H9 (cell line): ENCODE measurements at regions not wholly inside any gene's neighbourhood (a gene's known extent, or its start where the extent isn't known, plus 50 kb on each side); places are given as distances from the start of the nearest gene placed in this dataset.

Source experiments
- DNase-seq: peaks from one replicate; pipeline ENCODE4 v3.0.0-alpha.2; 2017
- H2AFZ ChIP-seq: one replicate; pipeline ENCODE4 v1.6.1; 2013; ENCODE audit warnings: mild to moderate bottlenecking, low read length, control low read depth, moderate library complexity
- H2AK5ac ChIP-seq: 2 replicates; pipeline ENCODE4 v1.6.1; 2013; ENCODE audit warnings: low read length, control low read depth, mixed read lengths; ENCODE audit not compliant: insufficient read length
- H2BK120ac ChIP-seq: one replicate; pipeline ENCODE4 v1.6.1; 2013; ENCODE audit warnings: low read depth, mild to moderate bottlenecking, low read length, control low read depth, inconsistent platforms; ENCODE audit not compliant: poor library complexity, severe bottlenecking
- H2BK12ac ChIP-seq: 2 replicates; pipeline ENCODE4 v1.6.1; 2013; ENCODE audit warnings: low read length, control low read depth, mixed read lengths, low read depth; ENCODE audit not compliant: insufficient read length
- H2BK15ac ChIP-seq: 2 replicates; pipeline ENCODE4 v1.6.1; 2013; ENCODE audit warnings: low read depth, low read length, control low read depth
- H2BK20ac ChIP-seq: one replicate; pipeline ENCODE4 v1.6.1; 2013; ENCODE audit warnings: low read depth, mild to moderate bottlenecking, low read length, control low read depth, inconsistent platforms; ENCODE audit not compliant: poor library complexity, severe bottlenecking
- H2BK5ac ChIP-seq: 2 replicates; pipeline ENCODE4 v1.6.1; 2013; ENCODE audit warnings: low read length, control low read depth, mixed read lengths; ENCODE audit not compliant: insufficient read length
- H3K14ac ChIP-seq: 2 replicates; pipeline ENCODE4 v1.6.1; 2013; ENCODE audit warnings: low read length, control low read depth; ENCODE audit not compliant: insufficient read depth
- H3K18ac ChIP-seq: 2 replicates; pipeline ENCODE4 v1.6.1; 2013; ENCODE audit warnings: low read depth, mild to moderate bottlenecking, mixed read lengths, low read length, control low read depth; ENCODE audit not compliant: insufficient read length
- H3K23ac ChIP-seq: 2 replicates; pipeline ENCODE4 v1.6.1; 2013; ENCODE audit warnings: low read length, control low read depth, mixed read lengths, low read depth; ENCODE audit not compliant: insufficient read length
- H3K23me2 ChIP-seq: 2 replicates; pipeline ENCODE4 v1.6.1; 2013; ENCODE audit warnings: low read depth, mild to moderate bottlenecking, mixed read lengths, low read length, control low read depth; ENCODE audit not compliant: insufficient read length, poor library complexity, severe bottlenecking
- H3K27ac ChIP-seq: 2 replicates; pipeline ENCODE4 v1.5.1; 2013; ENCODE audit warnings: low read length, control low read depth, mixed read lengths, low read depth; ENCODE audit not compliant: insufficient read length
- H3K27me3 ChIP-seq: 2 replicates; pipeline ENCODE4 v1.6.1; 2013; ENCODE audit warnings: low read length, control low read depth, inconsistent platforms; ENCODE audit not compliant: insufficient read depth
- H3K4ac ChIP-seq: 2 replicates; pipeline ENCODE4 v1.6.1; 2013; ENCODE audit warnings: low read depth, mild to moderate bottlenecking, control low read depth, inconsistent platforms, low read length, moderate library complexity
- H3K4me1 ChIP-seq: 2 replicates; pipeline ENCODE4 v1.6.1; 2013; ENCODE audit warnings: low read length, control low read depth, inconsistent platforms; ENCODE audit not compliant: insufficient read depth
- H3K4me2 ChIP-seq: 2 replicates; pipeline ENCODE4 v1.6.1; 2013; ENCODE audit warnings: low read length, control low read depth, mixed read lengths; ENCODE audit not compliant: insufficient read length, insufficient read depth
- H3K56ac ChIP-seq: 2 replicates; pipeline ENCODE4 v1.6.1; 2013; ENCODE audit warnings: low read depth, mild to moderate bottlenecking, mixed read lengths, low read length, control low read depth; ENCODE audit not compliant: insufficient read length
- H3K79me1 ChIP-seq: 2 replicates; pipeline ENCODE4 v1.6.1; 2013; ENCODE audit warnings: low read depth, mild to moderate bottlenecking, moderate library complexity, low read length, control low read depth, inconsistent platforms; ENCODE audit not compliant: insufficient read depth, poor library complexity, severe bottlenecking
- H3K79me2 ChIP-seq: 2 replicates; pipeline ENCODE4 v1.6.1; 2013; ENCODE audit warnings: low read length, control low read depth, inconsistent platforms; ENCODE audit not compliant: insufficient read depth
- H3K9ac ChIP-seq: 2 replicates; pipeline ENCODE4 v1.6.1; 2013; ENCODE audit warnings: low read length, control low read depth, mixed read lengths; ENCODE audit not compliant: insufficient read length; ENCODE audit errors: extremely low read depth
- H3K9me3 ChIP-seq: one replicate; pipeline ENCODE4 v1.6.1; 2013; ENCODE audit warnings: low read depth, low read length, inconsistent platforms; ENCODE audit not compliant: control insufficient read depth
- H3T11ph ChIP-seq: one replicate; pipeline ENCODE4 v1.6.1; 2013; ENCODE audit warnings: mild to moderate bottlenecking, low read length, control low read depth, inconsistent platforms
- H4K20me1 ChIP-seq: one replicate; pipeline ENCODE4 v1.6.1; 2013; ENCODE audit not compliant: control insufficient read depth, insufficient read length, insufficient read depth
- H4K5ac ChIP-seq: 2 replicates; pipeline ENCODE4 v1.6.1; 2013; ENCODE audit warnings: low read depth, mild to moderate bottlenecking, mixed read lengths, low read length, control low read depth; ENCODE audit not compliant: insufficient read length
- H4K8ac ChIP-seq: replicated peaks from 2 replicates; pipeline ENCODE4 v1.6.1; 2013; ENCODE audit warnings: low read length, control low read depth, mixed read lengths, low read depth; ENCODE audit not compliant: insufficient read length
- H4K91ac ChIP-seq: 2 replicates; pipeline ENCODE4 v1.6.1; 2013; ENCODE audit warnings: low read depth, mild to moderate bottlenecking, moderate library complexity, mixed read lengths, low read length, control low read depth; ENCODE audit not compliant: insufficient read length
- H3K27ac Mint-ChIP-seq, 3 experiments: 2 replicates in 2 of 3; 3 replicates in 1 of 3; pipeline ENCODE4 v1.8.0; 2020 to 2021; ENCODE audit warnings: mixed read lengths in 3 of 3, mild to moderate bottlenecking in 1 of 3, moderate library complexity in 1 of 3
- H3K27me3 Mint-ChIP-seq: 2 replicates; pipeline ENCODE4 v1.8.0; 2021; ENCODE audit warnings: low read depth, mild to moderate bottlenecking, moderate library complexity, mixed read lengths
- H3K36me3 Mint-ChIP-seq, 3 experiments: 2 replicates in 2 of 3; 3 replicates in 1 of 3; pipeline ENCODE4 v1.8.0; 2020 to 2021; ENCODE audit warnings: low read depth in 3 of 3, mixed read lengths in 3 of 3; ENCODE audit not compliant: insufficient read depth in 1 of 3
- H3K4me1 Mint-ChIP-seq, 2 experiments: 2 replicates each; pipeline ENCODE4 v1.8.0; 2020; ENCODE audit warnings: mixed read lengths in 2 of 2
- H3K4me3 Mint-ChIP-seq, 2 experiments: 2 replicates in 1 of 2; 3 replicates in 1 of 2; pipeline ENCODE4 v1.8.0; 2020 to 2021; ENCODE audit warnings: mild to moderate bottlenecking in 2 of 2, mixed read lengths in 2 of 2, moderate library complexity in 1 of 2
- H3K9me3 Mint-ChIP-seq, 2 experiments: 2 replicates in 1 of 2; 3 replicates in 1 of 2; pipeline ENCODE4 v1.8.0; 2020; ENCODE audit warnings: mild to moderate bottlenecking in 2 of 2, mixed read lengths in 2 of 2, moderate library complexity in 1 of 2
- WGBS: extraction: QIAGEN DNeasy Blood & Tissue Kit; methylation state at CpG from one replicate; pipeline ENCODE4 v1.1.7; 2013; ENCODE audit warnings: missing lambda C conversion rate, low lambda C conversion rate, mixed read lengths; ENCODE audit not compliant: insufficient read length; ENCODE audit errors: extremely low coverage; 5-methylcytosine and 5-hydroxymethylcytosine counted together
- TF ChIP-seq, protein P1 (sequence below): fragments of 200-600 bp; sonication (generic); conservative IDR thresholded peaks from 3 replicates; pipeline ENCODE4 v1.8.0; 2021; ENCODE audit warnings: antibody characterized with exemption, mild to moderate bottlenecking

- H3K14ac ChIP-seq: no peak overlapping the region
- H2AK5ac ChIP-seq: no peak overlapping the region
- H3K4me1 Mint-ChIP-seq: peaks cover 24 to 37% of the 10 kb centered on the region in 2 experiments
- no peak overlapping the region for H2BK20ac ChIP-seq
- H2AFZ ChIP-seq: no peak overlapping the region
- no peaks in the 10 kb centered on the region; the same call in 1 of the 2 replicates for H3K27me3 ChIP-seq
- no peak overlapping the region for H2BK5ac ChIP-seq
- no peak overlapping the region for H3K4me2 ChIP-seq
- H4K5ac ChIP-seq: no peak overlapping the region
- H3K9ac ChIP-seq: no peak overlapping the region
- H2BK12ac ChIP-seq: no peak overlapping the region
- H4K91ac ChIP-seq: no peak overlapping the region
- H3K18ac ChIP-seq: no peak overlapping the region
- no peaks in the 10 kb centered on the region; a peak in 1 of 7 replicates for H3K36me3 Mint-ChIP-seq
- no peaks in the 10 kb centered on the region; the same call in 1 of the 2 replicates for H3K27me3 Mint-ChIP-seq
- no peak overlapping the region for H4K8ac ChIP-seq
- no peak overlapping the region for H2BK120ac ChIP-seq
- peaks cover 3% of the 10 kb centered on the region; the same call in 1 of the 2 replicates for H3K4me1 ChIP-seq
- no peak overlapping the region for H3K4ac ChIP-seq
- no peak overlapping the region for H2BK15ac ChIP-seq
- no peaks in the 10 kb centered on the region for H3K9me3 ChIP-seq
- H3T11ph ChIP-seq: no peak overlapping the region
- TF ChIP-seq, protein P1, sequence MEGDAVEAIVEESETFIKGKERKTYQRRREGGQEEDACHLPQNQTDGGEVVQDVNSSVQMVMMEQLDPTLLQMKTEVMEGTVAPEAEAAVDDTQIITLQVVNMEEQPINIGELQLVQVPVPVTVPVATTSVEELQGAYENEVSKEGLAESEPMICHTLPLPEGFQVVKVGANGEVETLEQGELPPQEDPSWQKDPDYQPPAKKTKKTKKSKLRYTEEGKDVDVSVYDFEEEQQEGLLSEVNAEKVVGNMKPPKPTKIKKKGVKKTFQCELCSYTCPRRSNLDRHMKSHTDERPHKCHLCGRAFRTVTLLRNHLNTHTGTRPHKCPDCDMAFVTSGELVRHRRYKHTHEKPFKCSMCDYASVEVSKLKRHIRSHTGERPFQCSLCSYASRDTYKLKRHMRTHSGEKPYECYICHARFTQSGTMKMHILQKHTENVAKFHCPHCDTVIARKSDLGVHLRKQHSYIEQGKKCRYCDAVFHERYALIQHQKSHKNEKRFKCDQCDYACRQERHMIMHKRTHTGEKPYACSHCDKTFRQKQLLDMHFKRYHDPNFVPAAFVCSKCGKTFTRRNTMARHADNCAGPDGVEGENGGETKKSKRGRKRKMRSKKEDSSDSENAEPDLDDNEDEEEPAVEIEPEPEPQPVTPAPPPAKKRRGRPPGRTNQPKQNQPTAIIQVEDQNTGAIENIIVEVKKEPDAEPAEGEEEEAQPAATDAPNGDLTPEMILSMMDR: no peak
- H3K79me2 ChIP-seq: no peaks in the 10 kb centered on the region
- H3K27ac ChIP-seq: no peak overlapping the region
- H3K79me1 ChIP-seq: no peaks in the 10 kb centered on the region
- no peak for DNase-seq
- WGBS: no CpG with 5 or more reads among the region's 2 CpGs
- no peaks in the 10 kb centered on the region for H3K9me3 Mint-ChIP-seq
- H3K23ac ChIP-seq: no peak overlapping the region
- H3K56ac ChIP-seq: no peak overlapping the region
- H4K20me1 ChIP-seq: no peaks in the 10 kb centered on the region
- H3K23me2 ChIP-seq: no peaks in the 10 kb centered on the region
- no peak overlapping the region for H3K27ac Mint-ChIP-seq
- no peak overlapping the region for H3K4me3 Mint-ChIP-seq
Measured at GRCh38 chr2:118710481-118710880, 137.0 kb downstream of the EN1 start.
